OCI-LY1 (cell line): ENCODE measurements at regions not wholly inside any gene's neighbourhood (a gene's known extent, or its start where the extent isn't known, plus 50 kb on each side); places are given as distances from the start of the nearest gene placed in this dataset.

Experiments
- CTCF ChIP-seq: fragments of 200-600 bp; sonication (generic), shearing (Covaris generic); IDR thresholded peaks from 2 replicates; pipeline ENCODE4 v1.5.1; 2017; ENCODE audit warnings: mild to moderate bottlenecking, antibody characterized with exemption, low read length, moderate library complexity, mixed read lengths
- EZH2 ChIP-seq: fragments of 200-600 bp; sonication (generic), shearing (Covaris generic); IDR thresholded peaks from 2 replicates; pipeline ENCODE4 v1.8.0; 2017; ENCODE audit warnings: borderline replicate concordance, mixed run types, mild to moderate bottlenecking, antibody characterized with exemption, low read length, moderate library complexity, mixed read lengths

- TF ChIP-seq CTCF (no peak), EZH2 (no peak)
Measured at GRCh38 chr14:75365116-75365515, 62.7 kb upstream of the JDP2 start.
